NCI-H2029 treated with DMSO at 0.1 percent for 48 hours (cell line): ENCODE measurements at regions not wholly inside any gene's neighbourhood (a gene's known extent, or its start where the extent isn't known, plus 50 kb on each side); places are given as distances from the start of the nearest gene placed in this dataset.
"Not testable (repeated sequence)": the region's sequence is repeated elsewhere in the genome, so short reads cannot be mapped to it uniquely, and the experiment has no call there.

Source experiments
- DNase-seq: peaks from one replicate; lab custom pipeline; 2025; lab: John Stamatoyannopoulos, UW

- DNase-seq: no peak
Measured at GRCh38 chr5:117800261-117800660, 1188.1 kb downstream of the DTWD2 start.

GRCh38 chr5:117794847-117795246 is 1193.5 kb downstream of the DTWD2 start:
- no peak for DNase-seq

- DNase-seq: no peak
Measured at GRCh38 chr5:117793963-117794362, 1194.4 kb downstream of the DTWD2 start.

GRCh38 chr5:117792476-117792875 is 1195.9 kb downstream of the DTWD2 start:
- no peak for DNase-seq

GRCh38 chr5:117788596-117788995 is 1199.8 kb downstream of the DTWD2 start:
- no peak for DNase-seq

- DNase-seq: no peak
Measured at GRCh38 chr5:117779171-117779570, 1204.5 kb upstream of the SEMA6A start.

- DNase-seq: no peak
Measured at GRCh38 chr5:117776977-117777376, 1202.4 kb upstream of the SEMA6A start.

- DNase-seq: no peak
Measured at GRCh38 chr5:117769877-117770276, 1195.3 kb upstream of the SEMA6A start.

GRCh38 chr5:117763271-117763670 is 1188.6 kb upstream of the SEMA6A start:
- DNase-seq: no peak

- no peak for DNase-seq
Measured at GRCh38 chr5:117761186-117761585, 1186.6 kb upstream of the SEMA6A start.

- DNase-seq: no peak
Measured at GRCh38 chr5:117759849-117760499, 1185.4 kb upstream of the SEMA6A start.

GRCh38 chr5:117752403-117752802 is 1177.8 kb upstream of the SEMA6A start:
- DNase-seq: no peak

GRCh38 chr5:117748336-117748735 is 1173.7 kb upstream of the SEMA6A start:
- no peak for DNase-seq

GRCh38 chr5:117743337-117743736 is 1168.7 kb upstream of the SEMA6A start:
- no peak for DNase-seq

- DNase-seq: no peak
Measured at GRCh38 chr5:117741655-117742206, 1167.1 kb upstream of the SEMA6A start.

GRCh38 chr5:117740268-117740667 is 1165.6 kb upstream of the SEMA6A start:
- DNase-seq: no peak

- DNase-seq: no peak
Measured at GRCh38 chr5:117738571-117738970, 1163.9 kb upstream of the SEMA6A start.

GRCh38 chr5:117736698-117737097 is 1162.1 kb upstream of the SEMA6A start:
- DNase-seq: no peak

- DNase-seq: no peak
Measured at GRCh38 chr5:117734056-117734455, 1159.4 kb upstream of the SEMA6A start.

GRCh38 chr5:117733051-117733450 is 1158.4 kb upstream of the SEMA6A start:
- no peak for DNase-seq

- DNase-seq: no peak
Measured at GRCh38 chr5:117732264-117732663, 1157.6 kb upstream of the SEMA6A start.

- no peak for DNase-seq
Measured at GRCh38 chr5:117731446-117731845, 1156.8 kb upstream of the SEMA6A start.

GRCh38 chr5:117720784-117721183 is 1146.2 kb upstream of the SEMA6A start:
- DNase-seq: not testable (repeated sequence)

GRCh38 chr5:117719413-117719812 is 1144.8 kb upstream of the SEMA6A start:
- DNase-seq: no peak
